GM12878 (cell line): ENCODE measurements at regions not wholly inside any gene's neighbourhood (a gene's known extent, or its start where the extent isn't known, plus 50 kb on each side); places are given as distances from the start of the nearest gene placed in this dataset.

Experiments
- ATAC-seq: fragments of 200-7000 bp; cut with Tn5 transposase; 3 replicates; pipeline ENCODE4 v1.9.1; 2020; ENCODE audit warnings: mild to moderate bottlenecking, moderate library complexity
- BruUV-seq: library from RNA; stranded (reverse); fragments of 400-500 nt; replicated peaks from 2 replicates; lab custom pipeline; 2021; lab: Mats Ljungman, UMichigan
- CTCF ChIA-PET: fragments of 300-600 bp; sonication (Branson Sonifier 250); formaldehyde crosslinking; extraction: SDS; loops from one replicate; lab custom pipeline; 2021; ENCODE audit warnings: inconsistent platforms; lab: Yijun Ruan, JAX
- POLR2A ChIA-PET: fragments of 350-600 bp; formaldehyde crosslinking; extraction: SDS; loops from one replicate; lab custom pipeline; 2021; ENCODE audit warnings: inconsistent platforms; lab: Charles Lee
- RAD21 ChIA-PET: fragments of 300-600 bp; sonication (Branson Sonifier 250); formaldehyde crosslinking; loops from one replicate; lab custom pipeline; 2023; ENCODE audit warnings: antibody characterized with exemption; ENCODE audit not compliant: unreplicated experiment; lab: Charles Lee
- SMC1A ChIA-PET: fragments of 300-600 bp; sonication (Branson Sonifier 250); formaldehyde crosslinking; loops from one replicate; lab custom pipeline; 2023; ENCODE audit not compliant: unreplicated experiment, uncharacterized antibody; lab: Charles Lee
- DNase-seq: peaks from one replicate; pipeline ENCODE4 v3.0.0-alpha.2; 2011; ENCODE audit warnings: low read depth, low spot score
- FAIRE-seq: peaks from 3 replicates; lab custom pipeline; 2011; peaks lifted over from hg19 to GRCh38; lab: Jason Lieb, UNC
- H2AFZ ChIP-seq: 2 replicates; pipeline ENCODE4 v1.6.0; 2011; ENCODE audit warnings: low read depth, low read length, control low read depth; ENCODE audit not compliant: control insufficient read depth
- H3K27ac ChIP-seq: 2 replicates; pipeline ENCODE4 v1.5.1; 2011; ENCODE audit warnings: control low read depth; ENCODE audit not compliant: control insufficient read depth, insufficient read depth
- H3K27me3 ChIP-seq, 2 experiments: replicated peaks in 1 of 2; 2 replicates each; pipeline versions ENCODE4 v1.6.0 to v1.6.1; 2011; ENCODE audit warnings: low read length in 1 of 2; ENCODE audit not compliant: control insufficient read depth in 2 of 2, insufficient read depth in 2 of 2
- H3K36me3 ChIP-seq, 2 experiments: 2 replicates each; pipeline ENCODE4 v1.5.1; 2011; ENCODE audit warnings: low read length in 1 of 2; ENCODE audit not compliant: control insufficient read depth in 2 of 2, insufficient read depth in 2 of 2
- H3K4me1 ChIP-seq: 2 replicates; pipeline ENCODE4 v1.6.1; 2011; ENCODE audit warnings: mild to moderate bottlenecking, low read length, moderate library complexity, mixed read lengths; ENCODE audit not compliant: control insufficient read depth, insufficient read depth
- H3K4me2 ChIP-seq: 2 replicates; pipeline ENCODE4 v1.6.0; 2011; ENCODE audit warnings: control low read depth; ENCODE audit not compliant: control insufficient read depth, insufficient read depth
- H3K4me3 ChIP-seq: fragments of 200-600 bp; sonication (generic); 2 replicates; pipeline ENCODE4 v1.5.1; 2016
- H3K79me2 ChIP-seq: 2 replicates; pipeline ENCODE4 v1.6.0; 2011; ENCODE audit warnings: low read length; ENCODE audit not compliant: control insufficient read depth, insufficient read depth
- H3K9ac ChIP-seq: 2 replicates; pipeline ENCODE4 v1.8.0; 2011; ENCODE audit warnings: low read length, control low read depth, mixed read lengths; ENCODE audit not compliant: control insufficient read depth, insufficient read depth
- H3K9me3 ChIP-seq: replicated peaks from 3 replicates; pipeline ENCODE4 v1.5.1; 2011; ENCODE audit warnings: mild to moderate bottlenecking, low read length; ENCODE audit not compliant: control insufficient read depth, insufficient read depth
- H4K20me1 ChIP-seq: 2 replicates; pipeline ENCODE4 v1.6.0; 2011; ENCODE audit not compliant: control insufficient read depth, insufficient read depth
- CEBPB ChIP-seq, 2 experiments: fragments of 150-350 bp in 1 of 2; IDR thresholded peaks; 2 replicates each; pipeline ENCODE4 v1.6.1; 2012 to 2014; ENCODE audit warnings: low read depth in 2 of 2, low read length in 2 of 2, borderline replicate concordance in 1 of 2, inconsistent platforms in 1 of 2
- IRF3 ChIP-seq: fragments of 450-650 bp; IDR thresholded peaks from 2 replicates; pipeline ENCODE4 v1.6.1; 2014; ENCODE audit warnings: mild to moderate bottlenecking
- SMAD5 ChIP-seq: IDR thresholded peaks from 2 replicates; pipeline ENCODE4 v1.6.1; 2016; ENCODE audit warnings: antibody characterized with exemption, low read depth
- TBL1XR1 ChIP-seq: IDR thresholded peaks from 2 replicates; pipeline ENCODE4 v1.6.1; 2012; ENCODE audit warnings: low read depth, low read length, improper control_type of control experiment
- USF2 ChIP-seq: IDR thresholded peaks from 2 replicates; pipeline ENCODE4 v1.6.1; 2011; ENCODE audit warnings: low read depth, low read length, improper control_type of control experiment, borderline replicate concordance
- WGBS: methylation state at CpG from one replicate; pipeline ENCODE4 v1.1.6; 2016; ENCODE audit warnings: low lambda C conversion rate; ENCODE audit not compliant: insufficient replicate concordance, insufficient coverage; ENCODE audit errors: missing lambda C conversion rate; 5-methylcytosine and 5-hydroxymethylcytosine counted together
- in situ Hi-C: fragments of 300-500 bp; cut with MboI; formaldehyde crosslinking; loops from 9 replicates; pipeline ENCODE4 v1.14.3; 2018; ENCODE audit warnings: mixed read lengths
- intact Hi-C: fragments of 100-400 bp; cut with micrococcal nuclease; formaldehyde crosslinking; loops from one replicate; pipeline ENCODE4 v1.14.2; 2022; ENCODE audit not compliant: unreplicated experiment

DNA sequence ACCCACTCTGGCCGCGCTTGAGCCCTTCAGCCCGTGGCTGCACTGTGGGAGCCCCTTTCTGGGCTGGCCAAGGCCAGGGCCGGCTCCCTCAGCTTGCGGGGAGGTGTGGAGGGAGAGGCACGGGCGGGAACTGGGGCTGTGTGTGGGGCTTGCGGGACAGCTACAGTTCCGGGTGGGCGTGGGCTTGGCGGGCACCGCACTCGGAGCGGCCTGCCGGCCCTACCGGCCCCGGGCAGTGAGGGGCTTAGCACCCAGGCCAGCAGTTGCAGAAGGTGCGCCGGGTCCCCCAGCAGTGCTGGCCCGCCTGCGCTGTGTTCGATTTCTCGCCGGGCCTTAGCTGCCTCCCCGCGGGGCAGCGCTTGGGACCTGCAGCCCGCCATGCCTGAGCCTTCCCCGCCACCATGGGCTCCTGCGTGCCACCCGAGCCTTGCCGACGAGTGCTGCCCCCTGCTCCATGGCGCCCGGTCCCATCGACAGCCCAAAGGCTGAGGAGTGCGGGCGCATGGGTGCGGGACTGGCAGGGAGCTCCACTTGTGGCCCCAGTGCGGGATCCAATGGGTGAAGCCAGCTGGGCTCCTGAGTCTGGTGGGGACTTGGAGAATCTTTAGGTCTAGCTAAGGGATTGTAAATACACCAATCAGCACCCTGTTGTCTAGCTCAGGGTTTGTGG, 173.7 kb upstream of the FIGN start:
- no peaks in the 10 kb centered on the region; the same call in 2 of the 3 replicates for H3K9me3 ChIP-seq
- no peak for FAIRE-seq
- H3K4me2 ChIP-seq, result no peak overlapping the region
- no peak overlapping the region for H3K4me3 ChIP-seq
- TF ChIP-seq IRF3, result no peak
- TF ChIP-seq SMAD5, result no peak
- no peak for TF ChIP-seq CEBPB (IDR thresholded peaks at IDR 0.05; ENCODE audit: borderline replicate concordance in 1 of 2, low read depth in 2 of 2, low read length in 2 of 2)
- no peak for TF ChIP-seq USF2
- TF ChIP-seq TBL1XR1, result no peak
- no peaks in the 10 kb centered on the region for H3K27me3 ChIP-seq
- ChIA-PET RAD21 (no interaction called here), POLR2A (no interaction called here), CTCF (no interaction called here), SMC1A (no interaction called here)
- 62% methylated on average over 29 of the region's 40 CpGs for WGBS
- in situ Hi-C loops (no loop called here), intact Hi-C loops (no loop called here)
- H3K4me1 ChIP-seq, result no peaks in the 10 kb centered on the region
- no peaks in the 10 kb centered on the region for H3K79me2 ChIP-seq
- no peak overlapping the region for H3K9ac ChIP-seq
- no peak overlapping the region for H3K27ac ChIP-seq
- no peaks in the 10 kb centered on the region for H4K20me1 ChIP-seq
- BruUV-seq, result no TSS peak
- H2AFZ ChIP-seq, result no peak overlapping the region
- no peaks in the 10 kb centered on the region for H3K36me3 ChIP-seq
- no peak for ATAC-seq
- no peak for DNase-seq
